HL-60 (cell line): ENCODE measurements at regions not wholly inside any gene's neighbourhood (a gene's known extent, or its start where the extent isn't known, plus 50 kb on each side); places are given as distances from the start of the nearest gene placed in this dataset.

ENCODE experiments used
- DNase-seq, 2 experiments: peaks; one replicate each; pipeline ENCODE4 v3.0.0-alpha.2; 2010 to 2020; ENCODE audit warnings: low read depth in 1 of 2, low spot score in 1 of 2
- H3K27ac ChIP-seq: fragments of 250-450 bp; sonication (Bioruptor Pico); replicated peaks from 2 replicates; pipeline ENCODE4 v1.5.1; 2020; ENCODE audit warnings: mild to moderate bottlenecking, moderate library complexity
- H3K27me3 ChIP-seq: fragments of 250-450 bp; sonication (Bioruptor Pico); 2 replicates; pipeline ENCODE4 v1.5.1; 2021; ENCODE audit warnings: mild to moderate bottlenecking, moderate library complexity; ENCODE audit not compliant: insufficient read depth, poor library complexity, severe bottlenecking
- H3K4me3 ChIP-seq: replicated peaks from 2 replicates; pipeline ENCODE4 v1.5.1; 2011; ENCODE audit warnings: mild to moderate bottlenecking, control low read depth, low read length; ENCODE audit not compliant: insufficient read depth
- CTCF ChIP-seq: IDR thresholded peaks from one replicate; pipeline ENCODE4 v1.5.1; 2011; ENCODE audit warnings: low read length, control low read depth, inconsistent platforms; ENCODE audit not compliant: insufficient read depth
- GABPA ChIP-seq: IDR thresholded peaks from 2 replicates; pipeline ENCODE4 v1.6.1; 2012; ENCODE audit warnings: low read depth
- POLR2AphosphoS5 ChIP-seq: IDR thresholded peaks from 2 replicates; pipeline ENCODE4 v1.6.1; 2012; ENCODE audit warnings: low read depth
- REST ChIP-seq: IDR thresholded peaks from 2 replicates; pipeline ENCODE4 v1.6.1; 2012; ENCODE audit warnings: low read depth; ENCODE audit not compliant: insufficient replicate concordance
- SPI1 ChIP-seq: IDR thresholded peaks from 2 replicates; pipeline ENCODE4 v1.6.1; 2012; ENCODE audit warnings: low read depth, mild to moderate bottlenecking, borderline replicate concordance

GRCh38 chr12:87612996-87613395 lies 416.2 kb downstream of the C12orf50 start:
- TF ChIP-seq CTCF = no peak
- TF ChIP-seq GABPA = no peak
- TF ChIP-seq SPI1 = no peak
- TF ChIP-seq REST = no peak
- no peak for TF ChIP-seq POLR2AphosphoS5
- no peak for DNase-seq
- Histone ChIP-seq H3K27me3 (no peaks in the 10 kb centered on the region), H3K4me3 (no peak overlapping the region), H3K27ac (no peak overlapping the region)

GRCh38 chr12:87608321-87608720 lies 420.9 kb downstream of the C12orf50 start:
- no peak for TF ChIP-seq CTCF
- no peak for TF ChIP-seq GABPA
- Histone ChIP-seq H3K27me3 (no peaks in the 10 kb centered on the region), H3K4me3 (no peak overlapping the region), H3K27ac (no peak overlapping the region)
- DNase-seq = no peak

- no peak overlapping the region for H3K4me3 ChIP-seq
- H3K27me3 ChIP-seq = no peaks in the 10 kb centered on the region
- DNase-seq = no peak
- TF ChIP-seq CTCF = no peak
- no peak for TF ChIP-seq SPI1
- TF ChIP-seq REST = no peak
- TF ChIP-seq GABPA = no peak
- no peak for TF ChIP-seq POLR2AphosphoS5
- H3K27ac ChIP-seq = no peak overlapping the region
Observed at GRCh38 chr12:87603727-87604126, 425.5 kb downstream of the C12orf50 start.

GRCh38 chr12:87599459-87599858 lies 429.7 kb downstream of the C12orf50 start:
- no peak overlapping the region for H3K27ac ChIP-seq
- no peak for DNase-seq
- H3K4me3 ChIP-seq = no peak overlapping the region
- TF ChIP-seq GABPA (no peak), SPI1 (no peak), POLR2AphosphoS5 (no peak), REST (no peak), CTCF (no peak)
- no peaks in the 10 kb centered on the region for H3K27me3 ChIP-seq
